ENCODE measurements at regions not wholly inside any gene's neighbourhood (a gene's known extent, or its start where the extent isn't known, plus 50 kb on each side); places are given as distances from the start of the nearest gene placed in this dataset.

DNA sequence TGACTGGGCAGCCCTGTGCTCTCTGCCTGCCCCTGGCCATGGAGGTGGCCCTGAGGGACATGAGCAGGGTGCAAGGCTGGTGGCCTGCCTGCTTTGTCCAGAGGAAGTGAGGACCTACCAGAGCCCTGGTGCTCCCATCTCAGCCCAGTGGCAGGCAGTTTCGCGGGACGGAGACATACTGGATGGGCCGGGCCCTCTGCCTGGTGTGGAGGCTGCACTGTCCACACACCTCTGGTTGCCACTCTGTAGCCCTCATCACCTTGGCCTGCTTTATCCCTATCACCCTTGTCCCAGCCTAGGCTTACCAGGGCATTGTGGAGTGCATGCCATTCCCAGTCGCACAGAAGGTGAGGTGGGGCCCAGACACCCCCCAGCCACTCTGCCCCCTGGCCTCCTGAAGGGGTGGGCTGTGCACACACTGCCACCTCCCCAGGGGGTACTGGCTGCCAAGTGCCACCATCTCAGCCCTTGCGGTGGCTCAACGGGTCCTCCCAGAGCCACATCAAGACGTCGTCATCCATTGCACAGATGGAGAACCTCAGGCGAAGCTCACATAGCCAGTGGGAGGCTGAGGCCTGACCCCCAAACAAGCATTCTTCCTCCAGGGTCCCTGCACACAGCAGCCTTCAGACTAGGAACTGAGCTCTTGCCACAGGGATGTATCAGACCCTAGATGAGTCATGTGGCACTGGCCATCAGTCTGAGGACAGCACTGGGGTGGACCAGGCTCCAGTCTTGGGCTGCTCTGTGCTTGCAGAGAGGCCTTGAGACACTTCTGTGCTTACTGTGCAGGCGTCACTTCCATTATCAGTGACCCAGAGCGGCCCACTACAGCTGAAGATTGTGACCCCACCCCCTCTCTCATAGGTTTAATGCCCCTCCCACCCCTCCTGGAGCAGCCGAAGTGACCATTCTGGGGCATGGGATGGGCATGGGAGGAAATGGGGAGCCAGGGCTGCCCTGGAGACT lies 176.1 kb downstream of the IGLL1 start (continued):
- TF ChIP-seq RFX5 (IDR thresholded peaks at IDR 0.05; ENCODE audit: borderline replicate concordance, low read depth, low read length): no peak
- TF ChIP-seq POLR2AphosphoS5 (IDR thresholded peaks at IDR 0.05; ENCODE audit: low read depth, low read length): no peak
- no peak for TF ChIP-seq ASH2L (IDR thresholded peaks at IDR 0.05; ENCODE audit: low read length)
- TF ChIP-seq NRF1 (IDR thresholded peaks at IDR 0.05; ENCODE audit: low read depth, low read length): no peak
- TF ChIP-seq SIRT6 (IDR thresholded peaks at IDR 0.05; ENCODE audit: low read length): no peak
- no peak for TF ChIP-seq ZNF274 (IDR thresholded peaks at IDR 0.05; ENCODE audit: borderline replicate concordance, extremely low read depth, low read length)
- TF ChIP-seq, protein P1, sequence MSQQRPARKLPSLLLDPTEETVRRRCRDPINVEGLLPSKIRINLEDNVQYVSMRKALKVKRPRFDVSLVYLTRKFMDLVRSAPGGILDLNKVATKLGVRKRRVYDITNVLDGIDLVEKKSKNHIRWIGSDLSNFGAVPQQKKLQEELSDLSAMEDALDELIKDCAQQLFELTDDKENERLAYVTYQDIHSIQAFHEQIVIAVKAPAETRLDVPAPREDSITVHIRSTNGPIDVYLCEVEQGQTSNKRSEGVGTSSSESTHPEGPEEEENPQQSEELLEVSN (IDR thresholded peaks at IDR 0.05): no peak
- TF ChIP-seq GABPA (IDR thresholded peaks at IDR 0.05; ENCODE audit: borderline replicate concordance, insufficient read depth, low read length): no peak
- no peak for TF ChIP-seq RAD21 (IDR thresholded peaks at IDR 0.05 in 1 of 2, conservative IDR thresholded peaks at IDR 0.05 in 1 of 2; ENCODE audit: low read depth in 2 of 2, low read length in 2 of 2)

Measured in H1 (cell line).